DMS153 (cell line): ENCODE measurements at regions not wholly inside any gene's neighbourhood (a gene's known extent, or its start where the extent isn't known, plus 50 kb on each side); places are given as distances from the start of the nearest gene placed in this dataset.

ENCODE experiments used
- DNase-seq: peaks from one replicate; lab custom pipeline; 2025; lab: John Stamatoyannopoulos, UW

GRCh38 chr7:22586786-22587140 lies 86.8 kb upstream of the STEAP1B start:
- no peak for DNase-seq

- DNase-seq: no peak
Measured at GRCh38 chr7:22586101-22586785, 86.3 kb upstream of the STEAP1B start.

- no peak for DNase-seq
Measured at GRCh38 chr7:22584179-22584578, 84.2 kb upstream of the STEAP1B start.

GRCh38 chr7:22582863-22583622 lies 83.1 kb upstream of the STEAP1B start:
- DNase-seq: no peak

- no peak for DNase-seq
Measured at GRCh38 chr7:22581099-22581498, 81.1 kb upstream of the STEAP1B start.

GRCh38 chr7:22579961-22580360 lies 80.0 kb upstream of the STEAP1B start:
- no peak for DNase-seq

GRCh38 chr7:22578007-22578733 lies 78.2 kb upstream of the STEAP1B start:
- no peak for DNase-seq

GRCh38 chr7:22577470-22578001 lies 77.5 kb upstream of the STEAP1B start:
- no peak for DNase-seq

GRCh38 chr7:22576612-22577469 lies 76.9 kb upstream of the STEAP1B start:
- no peak for DNase-seq

GRCh38 chr7:22574754-22575520 lies 74.9 kb upstream of the STEAP1B start:
- no peak for DNase-seq

- DNase-seq: no peak
Measured at GRCh38 chr7:22572937-22573336, 72.9 kb upstream of the STEAP1B start.

GRCh38 chr7:22572292-22572691 lies 72.3 kb upstream of the STEAP1B start:
- DNase-seq: no peak

- DNase-seq: no peak
Measured at GRCh38 chr7:22571766-22572165, 71.8 kb upstream of the STEAP1B start.

GRCh38 chr7:22569586-22570321 lies 69.8 kb upstream of the STEAP1B start:
- no peak for DNase-seq

- no peak for DNase-seq
Measured at GRCh38 chr7:22566592-22566991, 66.6 kb upstream of the STEAP1B start.

GRCh38 chr7:22566176-22566575 lies 66.2 kb upstream of the STEAP1B start:
- no peak for DNase-seq

GRCh38 chr7:22565315-22565811 lies 65.4 kb upstream of the STEAP1B start:
- peak; percentile 16 for DNase-seq

GRCh38 chr7:22564511-22565045 lies 64.6 kb upstream of the STEAP1B start:
- peak; percentile 35 for DNase-seq

- DNase-seq: no peak
Measured at GRCh38 chr7:22563621-22564241, 63.7 kb upstream of the STEAP1B start.
